Stomach (tissue), 8 donors: ENCODE measurements at regions not wholly inside any gene's neighbourhood (a gene's known extent, or its start where the extent isn't known, plus 50 kb on each side); places are given as distances from the start of the nearest gene placed in this dataset.
A peak's percentile ranks its signal among the peaks of the same experiment; 100 is the strongest.

Experiments used
- DNase-seq, 2 donors: peaks; one replicate each; pipeline versions ENCODE4 v3.0.0 to v3.0.0-alpha.2; 2013 to 2019
- H3K27ac ChIP-seq, 5 donors: fragments of 200-600 bp in 4 of 5; sonication (generic) in 4 of 5; one replicate each; pipeline ENCODE4 v1.5.1; 2013 to 2019; ENCODE audit warnings: mild to moderate bottlenecking in 1 of 5, moderate library complexity in 1 of 5
- H3K27me3 ChIP-seq, 3 donors: fragments of 200-600 bp; sonication (generic); one replicate each; pipeline ENCODE4 v1.5.1; 2017 to 2019; ENCODE audit warnings: mixed run types in 1 of 3
- H3K36me3 ChIP-seq, 4 donors: fragments of 200-600 bp; sonication (generic); 1 replicate in 3 of 4; 2 replicates in 1 of 4; pipeline ENCODE4 v1.5.1; 2016 to 2019
- H3K4me1 ChIP-seq, 4 donors: fragments of 200-600 bp; sonication (generic); one replicate each; pipeline ENCODE4 v1.5.1; 2016 to 2019
- H3K4me3 ChIP-seq, 4 donors: fragments of 200-600 bp; sonication (generic) in 3 of 4; one replicate each; pipeline ENCODE4 v1.5.1; 2016 to 2019; ENCODE audit warnings: mild to moderate bottlenecking in 1 of 4
- H3K9me3 ChIP-seq, 4 donors: fragments of 200-600 bp; sonication (generic); one replicate each; pipeline ENCODE4 v1.5.1; 2016 to 2019
- EP300 ChIP-seq: sonication (generic); formaldehyde crosslinking; IDR thresholded peaks from one replicate; pipeline ENCODE4 v1.6.1; 2017; ENCODE audit warnings: antibody characterized with exemption
- POLR2A ChIP-seq, 4 donors: fragments of 450-650 bp; IDR thresholded peaks; one replicate each; pipeline ENCODE4 v1.6.1; 2016; ENCODE audit warnings: antibody characterized with exemption in 4 of 4, control low read depth in 2 of 4, mild to moderate bottlenecking in 1 of 4, moderate library complexity in 1 of 4
- POLR2AphosphoS5 ChIP-seq, 3 donors: sonication (generic); formaldehyde crosslinking; IDR thresholded peaks; one replicate each; pipeline ENCODE4 v1.6.1; 2016; ENCODE audit warnings: antibody characterized with exemption in 3 of 3
- WGBS, 5 donors: extraction: QIAGEN DNeasy Blood & Tissue Kit in 3 of 5; methylation state at CpG; one replicate each; pipeline versions ENCODE4 v1.1.5 to v1.1.7; 2013 to 2018; 5-methylcytosine and 5-hydroxymethylcytosine counted together
- intact Hi-C: fragments of 100-400 bp; cut with DNase I; formaldehyde crosslinking; loops from one replicate; pipeline ENCODE4 v1.15.1; 2023; ENCODE audit warnings: low total_unique reads
- TF ChIP-seq, protein P1 (sequence below), 7 experiments: fragments of 450-650 bp in 4 of 7; fragments of 200-600 bp in 3 of 7; sonication (generic) in 3 of 7; IDR thresholded peaks; one replicate each; pipeline ENCODE4 v1.5.1; 2016 to 2019; ENCODE audit warnings: antibody characterized with exemption in 7 of 7, control low read depth in 2 of 7, mild to moderate bottlenecking in 1 of 7
- donor health status: healthy with polysubstance abuse.
- donor health status: Bipolar disorder and iron deficiency.
- donor health status: healthy.

DNA sequence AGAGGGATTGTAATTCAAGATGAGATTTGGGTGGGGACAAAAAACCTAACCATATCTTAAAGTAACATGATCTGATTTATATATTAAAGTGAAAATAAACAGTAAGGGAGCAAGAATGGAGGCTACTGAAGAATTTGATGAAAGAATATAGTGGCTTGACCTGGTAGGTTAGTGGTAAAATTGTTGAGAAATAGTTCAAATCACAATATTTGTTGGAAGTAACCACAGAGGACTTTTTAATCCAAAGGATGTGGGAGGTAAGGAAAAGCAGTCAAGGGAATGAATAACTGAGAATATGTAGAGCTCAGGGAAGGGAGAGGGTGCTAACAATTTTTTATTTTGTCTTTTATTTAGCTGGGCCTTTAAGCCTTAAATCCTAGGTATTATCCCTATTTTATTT, 139.8 kb upstream of the HS3ST1 start:
- H3K27ac ChIP-seq: no peak overlapping the region
- no peaks in the 10 kb centered on the region for H3K36me3 ChIP-seq
- no peaks in the 10 kb centered on the region for H3K9me3 ChIP-seq
- no peaks in the 10 kb centered on the region for H3K4me1 ChIP-seq
- intact Hi-C loops: no loop called here
- H3K4me3 ChIP-seq: no peak overlapping the region
- DNase-seq: no peak
- no peak for TF ChIP-seq POLR2AphosphoS5 (IDR thresholded peaks at IDR 0.05)
- TF ChIP-seq, protein P1, sequence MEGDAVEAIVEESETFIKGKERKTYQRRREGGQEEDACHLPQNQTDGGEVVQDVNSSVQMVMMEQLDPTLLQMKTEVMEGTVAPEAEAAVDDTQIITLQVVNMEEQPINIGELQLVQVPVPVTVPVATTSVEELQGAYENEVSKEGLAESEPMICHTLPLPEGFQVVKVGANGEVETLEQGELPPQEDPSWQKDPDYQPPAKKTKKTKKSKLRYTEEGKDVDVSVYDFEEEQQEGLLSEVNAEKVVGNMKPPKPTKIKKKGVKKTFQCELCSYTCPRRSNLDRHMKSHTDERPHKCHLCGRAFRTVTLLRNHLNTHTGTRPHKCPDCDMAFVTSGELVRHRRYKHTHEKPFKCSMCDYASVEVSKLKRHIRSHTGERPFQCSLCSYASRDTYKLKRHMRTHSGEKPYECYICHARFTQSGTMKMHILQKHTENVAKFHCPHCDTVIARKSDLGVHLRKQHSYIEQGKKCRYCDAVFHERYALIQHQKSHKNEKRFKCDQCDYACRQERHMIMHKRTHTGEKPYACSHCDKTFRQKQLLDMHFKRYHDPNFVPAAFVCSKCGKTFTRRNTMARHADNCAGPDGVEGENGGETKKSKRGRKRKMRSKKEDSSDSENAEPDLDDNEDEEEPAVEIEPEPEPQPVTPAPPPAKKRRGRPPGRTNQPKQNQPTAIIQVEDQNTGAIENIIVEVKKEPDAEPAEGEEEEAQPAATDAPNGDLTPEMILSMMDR (IDR thresholded peaks at IDR 0.05): no peak
- H3K27me3 ChIP-seq: no peaks in the 10 kb centered on the region

DNA sequence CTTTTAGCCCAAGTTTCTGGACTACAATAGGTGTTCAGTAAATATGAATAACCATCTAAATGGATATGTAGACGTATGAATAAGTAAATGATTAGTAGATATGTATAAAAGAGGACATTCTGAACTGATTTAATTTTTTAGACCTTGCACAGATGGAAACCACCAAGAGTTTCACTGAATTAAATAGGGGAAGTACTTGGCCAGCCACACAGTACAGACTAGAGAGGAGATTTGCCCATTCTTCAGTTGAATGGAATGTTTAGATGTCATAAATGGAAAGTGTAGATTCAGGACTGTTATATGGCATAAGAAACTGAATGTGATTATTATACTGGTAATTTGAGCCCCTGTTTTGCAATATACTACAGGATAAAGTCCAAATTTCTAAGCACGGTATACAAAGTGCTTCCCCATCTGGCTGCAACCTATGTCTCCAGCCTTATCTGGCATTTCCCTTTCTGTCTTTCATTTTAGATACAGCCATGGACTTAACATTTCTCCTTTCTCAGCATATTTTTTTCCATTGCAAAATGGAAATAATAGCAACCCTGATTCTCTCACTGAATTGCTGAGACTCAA, 137.8 kb upstream of the HS3ST1 start:
- intact Hi-C loops: no loop called here
- Histone ChIP-seq H3K9me3 (no peaks in the 10 kb centered on the region), H3K36me3 (no peaks in the 10 kb centered on the region)

DNA sequence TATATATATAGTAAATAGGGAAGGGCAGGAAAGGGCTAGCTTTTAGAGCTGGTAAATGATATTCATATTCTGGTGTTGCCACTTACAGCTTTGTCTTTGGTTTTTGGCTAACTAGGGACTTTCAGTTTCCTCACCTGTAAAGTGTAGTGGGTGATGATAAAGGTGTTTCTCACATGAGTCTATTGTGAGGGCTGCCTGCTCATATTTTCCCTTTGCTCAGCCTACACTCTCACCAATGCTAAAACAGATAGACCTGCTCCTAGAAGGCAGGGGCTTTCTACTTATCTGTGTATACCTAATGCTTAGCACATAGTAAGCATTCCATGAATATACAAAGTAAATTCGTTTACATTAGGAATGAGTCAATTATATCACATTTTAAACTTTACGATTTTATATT, 137.2 kb upstream of the HS3ST1 start:
- Histone ChIP-seq H3K4me1 (no peaks in the 10 kb centered on the region), H3K36me3 (no peaks in the 10 kb centered on the region), H3K27ac (no peak overlapping the region), H3K27me3 (no peaks in the 10 kb centered on the region), H3K9me3 (no peaks in the 10 kb centered on the region), H3K4me3 (no peak overlapping the region)
- TF ChIP-seq EP300 (no peak), POLR2AphosphoS5 (IDR thresholded peaks at IDR 0.05) (no peak), POLR2A (IDR thresholded peaks at IDR 0.05) (no peak)
- TF ChIP-seq, protein P1 (IDR thresholded peaks at IDR 0.05): no peak
- intact Hi-C loops: no loop called here
- WGBS, 5 donors: 66 to 81% (median 77%) methylated on average over 2 of the region's 2 CpGs
- DNase-seq: no peak

More for the DNA sequence above, 137.8 kb upstream of the HS3ST1 start:
- no peaks in the 10 kb centered on the region for H3K27me3 ChIP-seq
- H3K4me1 ChIP-seq: no peaks in the 10 kb centered on the region
- TF ChIP-seq, protein P1 (IDR thresholded peaks at IDR 0.05): no peak
- TF ChIP-seq POLR2A (IDR thresholded peaks at IDR 0.05) (no peak), POLR2AphosphoS5 (IDR thresholded peaks at IDR 0.05) (no peak), EP300 (no peak)
- no peak overlapping the region for H3K27ac ChIP-seq
- peak in 1 of 2 donors; percentile 40 for DNase-seq
- 32 to 52% (median 44%) methylated on average over 2 of the region's 2 CpGs for WGBS, 5 donors
- H3K4me3 ChIP-seq: no peak overlapping the region

DNA sequence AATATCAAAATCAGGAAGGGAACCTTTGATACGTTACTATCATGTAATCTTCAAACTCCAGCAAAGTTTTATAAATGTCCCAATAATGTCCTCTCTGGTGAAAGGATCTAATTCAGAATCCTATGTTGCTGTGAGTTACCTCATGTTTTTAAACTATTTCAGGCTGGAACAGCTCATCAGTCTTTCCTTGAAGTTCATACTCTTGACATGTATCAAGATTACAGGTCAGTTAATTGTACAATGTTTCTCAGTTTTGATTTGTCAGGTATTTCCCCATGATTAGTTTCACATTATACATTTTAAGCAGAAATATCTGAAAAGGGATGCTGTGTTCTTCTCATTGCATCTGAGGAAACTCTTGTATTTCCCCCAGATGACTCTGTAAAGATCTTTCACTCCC, 136.5 kb upstream of the HS3ST1 start:
- no peaks in the 10 kb centered on the region for H3K36me3 ChIP-seq
- DNase-seq: no peak
- intact Hi-C loops: no loop called here
- H3K27me3 ChIP-seq: no peaks in the 10 kb centered on the region
- 84 to 90% (median 84%) methylated on average over 1 of the region's 1 CpG for WGBS, 5 donors
- H3K4me3 ChIP-seq: no peak overlapping the region
- H3K27ac ChIP-seq: no peak overlapping the region
- TF ChIP-seq, protein P1 (IDR thresholded peaks at IDR 0.05): no peak
- TF ChIP-seq POLR2A (IDR thresholded peaks at IDR 0.05): no peak
- TF ChIP-seq EP300: no peak
- TF ChIP-seq POLR2AphosphoS5 (IDR thresholded peaks at IDR 0.05): no peak
- no peaks in the 10 kb centered on the region for H3K9me3 ChIP-seq
- no peaks in the 10 kb centered on the region for H3K4me1 ChIP-seq
